Thyroid gland (tissue), 4 donors: ENCODE measurements at regions not wholly inside any gene's neighbourhood (a gene's known extent, or its start where the extent isn't known, plus 50 kb on each side); places are given as distances from the start of the nearest gene placed in this dataset.
"Not testable (repeated sequence)": the region's sequence is repeated elsewhere in the genome, so short reads cannot be mapped to it uniquely, and the experiment has no call there.

Experiments used
- DNase-seq, 2 donors: peaks; one replicate each; pipeline ENCODE4 v3.0.0-alpha.2; 2019
- H3K27ac ChIP-seq, 3 donors: fragments of 200-600 bp; sonication (generic); 1 replicate in 2 of 3; 2 replicates in 1 of 3; pipeline ENCODE4 v1.5.1; 2016 to 2019; ENCODE audit warnings: mild to moderate bottlenecking in 1 of 3, moderate library complexity in 1 of 3
- H3K27me3 ChIP-seq: fragments of 200-600 bp; sonication (generic); one replicate; pipeline ENCODE4 v1.5.1; 2019
- H3K36me3 ChIP-seq, 2 donors: fragments of 200-600 bp; sonication (generic); one replicate each; pipeline ENCODE4 v1.5.1; 2016 to 2019
- H3K4me1 ChIP-seq, 2 donors: fragments of 200-600 bp; sonication (generic); one replicate each; pipeline ENCODE4 v1.5.1; 2017 to 2019
- H3K4me3 ChIP-seq, 3 donors: fragments of 200-600 bp; sonication (generic); replicated peaks in 1 of 3; 1 replicate in 2 of 3; 2 replicates in 1 of 3; pipeline ENCODE4 v1.5.1; 2016; ENCODE audit warnings: mild to moderate bottlenecking in 1 of 3
- H3K9me3 ChIP-seq: fragments of 200-600 bp; sonication (generic); one replicate; pipeline ENCODE4 v1.5.1; 2017
- CTCF ChIP-seq, 6 experiments: fragments of 200-600 bp in 3 of 6; fragments of 450-650 bp in 3 of 6; sonication (generic) in 3 of 6; IDR thresholded peaks; one replicate each; pipeline ENCODE4 v1.5.1; 2016 to 2019; ENCODE audit warnings: antibody characterized with exemption in 6 of 6, mild to moderate bottlenecking in 2 of 6, inconsistent platforms in 1 of 6, moderate library complexity in 1 of 6
- POLR2A ChIP-seq, 2 donors: fragments of 450-650 bp; IDR thresholded peaks; one replicate each; pipeline ENCODE4 v1.6.1; 2017; ENCODE audit warnings: antibody characterized with exemption in 2 of 2, mild to moderate bottlenecking in 2 of 2, moderate library complexity in 1 of 2
- WGBS, 2 donors: methylation state at CpG; one replicate each; pipeline ENCODE4 v1.1.5; 2017; 5-methylcytosine and 5-hydroxymethylcytosine counted together
- intact Hi-C: fragments of 100-400 bp; cut with DNase I; formaldehyde crosslinking; loops from one replicate; pipeline ENCODE4 v1.15.1; 2023

- H3K27ac ChIP-seq, DNase-seq, H3K9me3 ChIP-seq, intact Hi-C loops, H3K27me3 ChIP-seq, H3K36me3 ChIP-seq, H3K4me1 ChIP-seq, H3K4me3 ChIP-seq: not testable (repeated sequence)
- WGBS, 2 donors: 77% methylated on average over 12 of the region's 12 CpGs
Observed at GRCh38 chr20:47909696-47910369, 124.6 kb upstream of the SULF2 start.

- intact Hi-C loops, H3K27me3 ChIP-seq, H3K9me3 ChIP-seq, DNase-seq, H3K4me3 ChIP-seq, H3K36me3 ChIP-seq, H3K4me1 ChIP-seq, H3K27ac ChIP-seq: not testable (repeated sequence)
- 41 to 55% methylated on average over 7 to 11 of the region's 15 CpGs for WGBS, 2 donors
Observed at GRCh38 chr20:47908361-47909035, 123.2 kb upstream of the SULF2 start.

- H3K9me3 ChIP-seq, DNase-seq, H3K27me3 ChIP-seq, H3K36me3 ChIP-seq, intact Hi-C loops, H3K4me1 ChIP-seq, H3K4me3 ChIP-seq, H3K27ac ChIP-seq: not testable (repeated sequence)
- 75 to 77% methylated on average over 7 of the region's 7 CpGs for WGBS, 2 donors
Observed at GRCh38 chr20:47907951-47908350, 122.7 kb upstream of the SULF2 start.

- whole genome bisulfite sequencing, 2 donors: 72 to 76% methylated on average over 11 to 13 of the region's 13 CpGs
- H3K9me3 ChIP-seq: no peaks in the 10 kb centered on the region
- intact Hi-C loops: no loop called here
- TF ChIP-seq CTCF (IDR thresholded peaks at IDR 0.05) (no peak), POLR2A (IDR thresholded peaks at IDR 0.05) (no peak)
- no peaks in the 10 kb centered on the region for H3K27me3 ChIP-seq
- no peak for DNase-seq
- no peak overlapping the region for H3K27ac ChIP-seq
- no peaks in the 10 kb centered on the region for H3K4me1 ChIP-seq
- no peak overlapping the region for H3K4me3 ChIP-seq
- no peaks in the 10 kb centered on the region for H3K36me3 ChIP-seq
Observed at GRCh38 chr20:47907031-47907675, 121.9 kb upstream of the SULF2 start.

- H3K4me3 ChIP-seq: no peak overlapping the region
- WGBS, 2 donors: 64 to 77% methylated on average over 12 of the region's 12 CpGs
Observed at GRCh38 chr20:47906348-47906660, 121.0 kb upstream of the SULF2 start.

GRCh38 chr20:47905628-47906347 is 120.5 kb upstream of the SULF2 start:
- TF ChIP-seq POLR2A (IDR thresholded peaks at IDR 0.05): no peak
- TF ChIP-seq CTCF (IDR thresholded peaks at IDR 0.05): no peak
- intact Hi-C loops: no loop called here
- no peak for DNase-seq
- H3K27ac ChIP-seq: no peak overlapping the region
- no peaks in the 10 kb centered on the region for H3K9me3 ChIP-seq
- H3K4me1 ChIP-seq: no peaks in the 10 kb centered on the region
- WGBS, 2 donors: 79 to 84% methylated on average over 13 to 17 of the region's 18 CpGs
- H3K27me3 ChIP-seq: no peaks in the 10 kb centered on the region
- no peaks in the 10 kb centered on the region for H3K36me3 ChIP-seq
- H3K4me3 ChIP-seq: no peak overlapping the region

More at GRCh38 chr20:47906348-47906660, 121.0 kb upstream of the SULF2 start:
- TF ChIP-seq CTCF (IDR thresholded peaks at IDR 0.05) (no peak), POLR2A (IDR thresholded peaks at IDR 0.05) (no peak)
- no peaks in the 10 kb centered on the region for H3K36me3 ChIP-seq
- no peaks in the 10 kb centered on the region for H3K4me1 ChIP-seq
- no peaks in the 10 kb centered on the region for H3K9me3 ChIP-seq
- no peak for DNase-seq
- H3K27me3 ChIP-seq: no peaks in the 10 kb centered on the region
- H3K27ac ChIP-seq: no peak overlapping the region
- intact Hi-C loops: no loop called here

- H3K9me3 ChIP-seq, H3K36me3 ChIP-seq, H3K27me3 ChIP-seq, H3K4me1 ChIP-seq, DNase-seq, H3K27ac ChIP-seq, H3K4me3 ChIP-seq, intact Hi-C loops: not testable (repeated sequence)
- WGBS, 2 donors: 46 to 62% methylated on average over 3 of the region's 3 CpGs
Observed at GRCh38 chr20:47903009-47903408, 117.7 kb upstream of the SULF2 start.

GRCh38 chr20:47899313-47899712 is 114.0 kb upstream of the SULF2 start:
- DNase-seq, intact Hi-C loops, H3K4me1 ChIP-seq, H3K9me3 ChIP-seq, H3K27ac ChIP-seq, H3K27me3 ChIP-seq, H3K36me3 ChIP-seq, H3K4me3 ChIP-seq: not testable (repeated sequence)
- WGBS, 2 donors: no CpG with 5 or more reads among the region's 7 CpGs
